GM19035 (cell line): ENCODE measurements at regions not wholly inside any gene's neighbourhood (a gene's known extent, or its start where the extent isn't known, plus 50 kb on each side); places are given as distances from the start of the nearest gene placed in this dataset.
"Not testable (repeated sequence)": the region's sequence is repeated elsewhere in the genome, so short reads cannot be mapped to it uniquely, and the experiment has no call there.

Experiments used
- ATAC-seq: cut with Tn5 transposase; IDR thresholded peaks from one replicate; pipeline ENCODE4 v1.9.1; 2021; ENCODE audit not compliant: unreplicated experiment

GRCh38 chr3:145623349-145623748 lies 537.6 kb downstream of the PLOD2 start:
- no peak for ATAC-seq

GRCh38 chr3:145628211-145628610 lies 532.8 kb downstream of the PLOD2 start:
- ATAC-seq = no peak

GRCh38 chr3:145637105-145637504 lies 523.9 kb downstream of the PLOD2 start:
- ATAC-seq = no peak

GRCh38 chr3:145639003-145639606 lies 521.9 kb downstream of the PLOD2 start:
- no peak for ATAC-seq

GRCh38 chr3:145639875-145640274 lies 521.1 kb downstream of the PLOD2 start:
- no peak for ATAC-seq

- ATAC-seq = no peak
Observed at GRCh38 chr3:145648396-145648795, 512.6 kb downstream of the PLOD2 start.

- no peak for ATAC-seq
Observed at GRCh38 chr3:145649368-145649887, 511.6 kb downstream of the PLOD2 start.

- ATAC-seq = no peak
Observed at GRCh38 chr3:145650170-145650569, 510.8 kb downstream of the PLOD2 start.

GRCh38 chr3:145671121-145671520 lies 489.9 kb downstream of the PLOD2 start:
- no peak for ATAC-seq

- ATAC-seq = no peak
Observed at GRCh38 chr3:145673838-145674237, 487.1 kb downstream of the PLOD2 start.

- ATAC-seq = no peak
Observed at GRCh38 chr3:145678401-145678800, 482.6 kb downstream of the PLOD2 start.

- no peak for ATAC-seq
Observed at GRCh38 chr3:145681181-145681580, 479.8 kb downstream of the PLOD2 start.

GRCh38 chr3:145687978-145688377 lies 473.0 kb downstream of the PLOD2 start:
- not testable (repeated sequence) for ATAC-seq

- ATAC-seq = no peak
Observed at GRCh38 chr3:145692751-145693150, 468.2 kb downstream of the PLOD2 start.

GRCh38 chr3:145696011-145696410 lies 465.0 kb downstream of the PLOD2 start:
- ATAC-seq = no peak

- ATAC-seq = no peak
Observed at GRCh38 chr3:145698250-145698649, 462.7 kb downstream of the PLOD2 start.

GRCh38 chr3:145698749-145699148 lies 462.2 kb downstream of the PLOD2 start:
- ATAC-seq = no peak

- no peak for ATAC-seq
Observed at GRCh38 chr3:145704020-145704419, 457.0 kb downstream of the PLOD2 start.

- ATAC-seq = not testable (repeated sequence)
Observed at GRCh38 chr3:145709779-145710178, 451.2 kb downstream of the PLOD2 start.

GRCh38 chr3:145716519-145716918 lies 444.5 kb downstream of the PLOD2 start:
- no peak for ATAC-seq

GRCh38 chr3:145719114-145719513 lies 441.9 kb downstream of the PLOD2 start:
- ATAC-seq = no peak

GRCh38 chr3:145721273-145721805 lies 439.6 kb downstream of the PLOD2 start:
- ATAC-seq = no peak

- ATAC-seq = no peak
Observed at GRCh38 chr3:145721815-145722214, 439.2 kb downstream of the PLOD2 start.
